HCT116 (cell line): ENCODE measurements at regions not wholly inside any gene's neighbourhood (a gene's known extent, or its start where the extent isn't known, plus 50 kb on each side); places are given as distances from the start of the nearest gene placed in this dataset.

Source experiments
- ATAC-seq: fragments of 200-7000 bp; cut with Tn5 transposase; 2 replicates; pipeline ENCODE4 v1.9.1; 2020; ENCODE audit warnings: mild to moderate bottlenecking, moderate library complexity
- BruUV-seq: library from RNA; stranded (reverse); fragments of 400-500 nt; replicated peaks from 2 replicates; lab custom pipeline; 2021; lab: Mats Ljungman, UMichigan
- CTCF ChIA-PET: fragments of 300-600 bp; sonication (Branson Sonifier 250); formaldehyde crosslinking; loops from one replicate; lab custom pipeline; 2021; ENCODE audit warnings: antibody characterized with exemption; lab: Charles Lee
- POLR2A ChIA-PET: fragments of 300-600, 350-600 bp; sonication (Branson Sonifier 250); formaldehyde crosslinking; loops from one replicate; lab custom pipeline; 2021; ENCODE audit warnings: antibody characterized with exemption; lab: Charles Lee
- RAD21 ChIA-PET, 2 experiments: fragments of 300-600 bp; sonication (Branson Sonifier 250); formaldehyde crosslinking; loops; one replicate each; lab custom pipeline; 2023; ENCODE audit warnings: low total read pairs in 2 of 2; ENCODE audit not compliant: uncharacterized antibody in 2 of 2, unreplicated experiment in 2 of 2, low non-redundant PET in 1 of 2; lab: Charles Lee
- DNase-seq: peaks from one replicate; pipeline ENCODE4 v3.0.0-alpha.2; 2010; ENCODE audit warnings: low read depth, low spot score
- H2AFZ ChIP-seq: fragments of 200-600 bp; shearing (Covaris generic), sonication (generic); 2 replicates; pipeline ENCODE4 v1.6.1; 2017; ENCODE audit warnings: low read depth, mixed run types, mixed read lengths, antibody characterized with exemption, low read length; ENCODE audit not compliant: poor library complexity, severe bottlenecking
- H3K27ac ChIP-seq: 2 replicates; pipeline ENCODE4 v1.5.1; 2012; ENCODE audit warnings: low read depth, low read length
- H3K27me3 ChIP-seq: fragments of 200-600 bp; sonication (generic); 2 replicates; pipeline ENCODE4 v1.6.1; 2016; ENCODE audit warnings: mixed run types, low read length, mixed read lengths; ENCODE audit not compliant: insufficient read depth
- H3K36me3 ChIP-seq, 2 experiments: fragments of 200-500 bp in 1 of 2; fragments of 200-600 bp in 1 of 2; sonication (Bioruptor generic) in 1 of 2; sonication (generic) in 1 of 2; 2 replicates each; pipeline versions ENCODE4 v1.5.1 to v1.6.1; 2014 to 2016; ENCODE audit warnings: low read length in 2 of 2, inconsistent platforms in 1 of 2, mixed read lengths in 1 of 2, mixed run types in 1 of 2; ENCODE audit not compliant: insufficient read depth in 2 of 2, control insufficient read depth in 1 of 2
- H3K4me1 ChIP-seq, 2 experiments: fragments of 200-600 bp in 1 of 2; sonication (generic) in 1 of 2; 2 replicates each; pipeline versions ENCODE4 v1.5.1 to v1.6.1; 2012 to 2017; ENCODE audit warnings: low read length in 2 of 2, inconsistent platforms in 1 of 2, mild to moderate bottlenecking in 1 of 2, mixed read lengths in 1 of 2, mixed run types in 1 of 2, moderate library complexity in 1 of 2; ENCODE audit not compliant: insufficient read depth in 2 of 2, control insufficient read depth in 1 of 2
- H3K4me2 ChIP-seq: fragments of 200-600 bp; sonication (generic); 2 replicates; pipeline ENCODE4 v1.6.1; 2017; ENCODE audit warnings: mixed run types, low read length, mixed read lengths
- H3K4me3 ChIP-seq, 2 experiments: fragments of 200-600 bp in 1 of 2; sonication (generic) in 1 of 2; replicated peaks in 1 of 2; 2 replicates each; pipeline ENCODE4 v1.5.1; 2011 to 2016; ENCODE audit warnings: low read length in 2 of 2, control low read depth in 1 of 2, low read depth in 1 of 2, mild to moderate bottlenecking in 1 of 2, mixed read lengths in 1 of 2, mixed run types in 1 of 2
- H3K79me2 ChIP-seq: fragments of 200-600 bp; sonication (generic); 2 replicates; pipeline ENCODE4 v1.6.1; 2017; ENCODE audit warnings: mild to moderate bottlenecking, mixed run types, low read length, moderate library complexity, mixed read lengths; ENCODE audit not compliant: insufficient read depth
- H3K9ac ChIP-seq: fragments of 200-600 bp; sonication (generic); 2 replicates; pipeline ENCODE4 v1.6.1; 2016; ENCODE audit warnings: low read length, mixed read lengths
- H3K9me2 ChIP-seq: fragments of 200-600 bp; sonication (generic), shearing (Covaris generic); 2 replicates; pipeline ENCODE4 v1.6.1; 2017; ENCODE audit warnings: mixed run types, mild to moderate bottlenecking, moderate library complexity; ENCODE audit not compliant: insufficient read depth
- H3K9me3 ChIP-seq, 2 experiments: fragments of 200-500 bp in 1 of 2; fragments of 200-600 bp in 1 of 2; sonication (Bioruptor generic) in 1 of 2; sonication (generic) in 1 of 2; 2 replicates each; pipeline ENCODE4 v1.6.1; 2014 to 2017; ENCODE audit warnings: low read length in 2 of 2, mixed read lengths in 2 of 2, inconsistent platforms in 1 of 2, low read depth in 1 of 2, mild to moderate bottlenecking in 1 of 2, mixed run types in 1 of 2, moderate library complexity in 1 of 2; ENCODE audit not compliant: control insufficient read depth in 1 of 2, insufficient read depth in 1 of 2
- H4K20me1 ChIP-seq: fragments of 200-600 bp; sonication (generic), shearing (Covaris generic); 2 replicates; pipeline ENCODE4 v1.6.1; 2017; ENCODE audit warnings: mixed run types, mild to moderate bottlenecking, moderate library complexity; ENCODE audit not compliant: insufficient read depth
- CBX3 ChIP-seq: IDR thresholded peaks from 2 replicates; pipeline ENCODE4 v1.6.1; 2012; ENCODE audit warnings: low read depth
- CTCF ChIP-seq, 3 experiments: fragments of 200-600 bp in 1 of 3; sonication (generic) in 1 of 3; IDR thresholded peaks in 2 of 3; conservative IDR thresholded peaks in 1 of 3; 2 replicates each; pipeline ENCODE4 v1.5.1; 2012 to 2017; ENCODE audit warnings: low read depth in 2 of 3, low read length in 2 of 3, antibody characterized with exemption in 1 of 3, borderline replicate concordance in 1 of 3, control low read depth in 1 of 3, mild to moderate bottlenecking in 1 of 3, mixed read lengths in 1 of 3, mixed run types in 1 of 3, moderate library complexity in 1 of 3; ENCODE audit not compliant: insufficient read depth in 1 of 3
- EGR1 ChIP-seq: IDR thresholded peaks from 2 replicates; pipeline ENCODE4 v1.6.1; 2012; ENCODE audit warnings: low read depth
- ELF1 ChIP-seq: IDR thresholded peaks from 2 replicates; pipeline ENCODE4 v1.6.1; 2012; ENCODE audit warnings: low read depth, borderline replicate concordance
- EZH2phosphoT487 ChIP-seq: fragments of 200-600 bp; IDR thresholded peaks from 2 replicates; pipeline ENCODE4 v1.6.1; 2018; ENCODE audit warnings: antibody characterized with exemption, borderline replicate concordance
- FOSL1 ChIP-seq: IDR thresholded peaks from 2 replicates; pipeline ENCODE4 v1.6.1; 2012; ENCODE audit warnings: low read depth
- POLR2A ChIP-seq: IDR thresholded peaks from 2 replicates; pipeline ENCODE4 v1.7.0; 2011; ENCODE audit warnings: borderline replicate concordance; ENCODE audit not compliant: insufficient read depth, insufficient read length; ENCODE audit errors: extremely low read depth
- RAD21 ChIP-seq: IDR thresholded peaks from 2 replicates; pipeline ENCODE4 v1.6.1; 2012; ENCODE audit warnings: low read depth, mild to moderate bottlenecking
- SP1 ChIP-seq: IDR thresholded peaks from 2 replicates; pipeline ENCODE4 v1.6.1; 2012; ENCODE audit warnings: low read depth
- SRF ChIP-seq: IDR thresholded peaks from 2 replicates; pipeline ENCODE4 v1.6.1; 2012; ENCODE audit warnings: low read depth
- TCF7L2 ChIP-seq: IDR thresholded peaks from 2 replicates; pipeline ENCODE4 v1.7.0; 2011; ENCODE audit warnings: borderline replicate concordance, inconsistent platforms; ENCODE audit not compliant: insufficient read depth, insufficient read length; ENCODE audit errors: extremely low read depth
- YY1 ChIP-seq: IDR thresholded peaks from 2 replicates; pipeline ENCODE4 v1.6.1; 2011; ENCODE audit warnings: low read length, low read depth, moderate library complexity, mild to moderate bottlenecking; ENCODE audit not compliant: insufficient replicate concordance; ENCODE audit errors: extremely low read depth
- ZBTB33 ChIP-seq: IDR thresholded peaks from 2 replicates; pipeline ENCODE4 v1.6.1; 2011; ENCODE audit warnings: mild to moderate bottlenecking, low read length, moderate library complexity; ENCODE audit not compliant: insufficient replicate concordance; ENCODE audit errors: extremely low read depth
- ZFX ChIP-seq: fragments of 450-650 bp; IDR thresholded peaks from 2 replicates; pipeline ENCODE4 v1.6.1; 2017
- intact Hi-C: fragments of 100-400 bp; cut with micrococcal nuclease; formaldehyde crosslinking; loops from 2 replicates; pipeline ENCODE4 v1.10.0; 2022
- TF ChIP-seq, protein P1 (sequence below): IDR thresholded peaks from 2 replicates; pipeline ENCODE4 v1.6.1; 2012
- TF ChIP-seq, protein P2 (sequence below): IDR thresholded peaks from 2 replicates; pipeline ENCODE4 v1.6.1; 2012; ENCODE audit warnings: low read depth
- TF ChIP-seq, protein P3 (sequence below): IDR thresholded peaks from 2 replicates; pipeline ENCODE4 v1.6.1; 2012

DNA sequence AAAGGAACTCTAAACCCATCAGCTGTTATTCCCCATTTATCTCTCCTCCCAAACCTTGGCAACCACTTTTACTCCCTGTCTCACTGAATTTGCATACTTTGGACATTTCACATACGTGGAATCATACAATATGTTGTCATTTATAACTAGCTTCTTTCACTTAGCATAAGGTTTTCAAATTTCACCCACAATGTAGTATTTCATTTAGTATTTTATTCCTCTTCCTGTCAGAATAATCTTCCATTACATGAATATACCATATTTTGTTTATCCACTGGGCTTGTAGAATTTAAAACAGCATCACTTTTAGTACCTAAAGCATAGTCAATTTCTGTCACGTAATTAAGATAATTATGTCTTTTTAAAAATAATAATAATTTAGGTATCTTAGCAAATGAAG, 55.5 kb upstream of the POU2F1 start:
- TF ChIP-seq CBX3 (no peak), POLR2A (no peak), YY1 (no peak), FOSL1 (no peak), CTCF (IDR thresholded peaks at IDR 0.05 in 2 of 3, conservative IDR thresholded peaks at IDR 0.05 in 1 of 3; ENCODE audit: borderline replicate concordance in 1 of 3, insufficient read depth in 1 of 3, low read depth in 2 of 3, low read length in 2 of 3) (no peak), TCF7L2 (no peak), EZH2phosphoT487 (no peak), SP1 (no peak), ZFX (no peak), EGR1 (no peak), SRF (no peak), ZBTB33 (no peak), RAD21 (no peak), ELF1 (no peak)
- TF ChIP-seq, protein P1, sequence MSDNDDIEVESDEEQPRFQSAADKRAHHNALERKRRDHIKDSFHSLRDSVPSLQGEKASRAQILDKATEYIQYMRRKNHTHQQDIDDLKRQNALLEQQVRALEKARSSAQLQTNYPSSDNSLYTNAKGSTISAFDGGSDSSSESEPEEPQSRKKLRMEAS: no peak
- TF ChIP-seq, protein P2, sequence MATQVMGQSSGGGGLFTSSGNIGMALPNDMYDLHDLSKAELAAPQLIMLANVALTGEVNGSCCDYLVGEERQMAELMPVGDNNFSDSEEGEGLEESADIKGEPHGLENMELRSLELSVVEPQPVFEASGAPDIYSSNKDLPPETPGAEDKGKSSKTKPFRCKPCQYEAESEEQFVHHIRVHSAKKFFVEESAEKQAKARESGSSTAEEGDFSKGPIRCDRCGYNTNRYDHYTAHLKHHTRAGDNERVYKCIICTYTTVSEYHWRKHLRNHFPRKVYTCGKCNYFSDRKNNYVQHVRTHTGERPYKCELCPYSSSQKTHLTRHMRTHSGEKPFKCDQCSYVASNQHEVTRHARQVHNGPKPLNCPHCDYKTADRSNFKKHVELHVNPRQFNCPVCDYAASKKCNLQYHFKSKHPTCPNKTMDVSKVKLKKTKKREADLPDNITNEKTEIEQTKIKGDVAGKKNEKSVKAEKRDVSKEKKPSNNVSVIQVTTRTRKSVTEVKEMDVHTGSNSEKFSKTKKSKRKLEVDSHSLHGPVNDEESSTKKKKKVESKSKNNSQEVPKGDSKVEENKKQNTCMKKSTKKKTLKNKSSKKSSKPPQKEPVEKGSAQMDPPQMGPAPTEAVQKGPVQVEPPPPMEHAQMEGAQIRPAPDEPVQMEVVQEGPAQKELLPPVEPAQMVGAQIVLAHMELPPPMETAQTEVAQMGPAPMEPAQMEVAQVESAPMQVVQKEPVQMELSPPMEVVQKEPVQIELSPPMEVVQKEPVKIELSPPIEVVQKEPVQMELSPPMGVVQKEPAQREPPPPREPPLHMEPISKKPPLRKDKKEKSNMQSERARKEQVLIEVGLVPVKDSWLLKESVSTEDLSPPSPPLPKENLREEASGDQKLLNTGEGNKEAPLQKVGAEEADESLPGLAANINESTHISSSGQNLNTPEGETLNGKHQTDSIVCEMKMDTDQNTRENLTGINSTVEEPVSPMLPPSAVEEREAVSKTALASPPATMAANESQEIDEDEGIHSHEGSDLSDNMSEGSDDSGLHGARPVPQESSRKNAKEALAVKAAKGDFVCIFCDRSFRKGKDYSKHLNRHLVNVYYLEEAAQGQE: no peak
- TF ChIP-seq, protein P3, sequence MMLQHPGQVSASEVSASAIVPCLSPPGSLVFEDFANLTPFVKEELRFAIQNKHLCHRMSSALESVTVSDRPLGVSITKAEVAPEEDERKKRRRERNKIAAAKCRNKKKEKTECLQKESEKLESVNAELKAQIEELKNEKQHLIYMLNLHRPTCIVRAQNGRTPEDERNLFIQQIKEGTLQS: no peak
- TF ChIP-seq, all 23 proteins: peak for 0
- no TSS peak for BruUV-seq
- no peaks in the 10 kb centered on the region for H3K36me3 ChIP-seq
- no peak for ATAC-seq
- no peaks in the 10 kb centered on the region for H3K9me3 ChIP-seq
- ChIA-PET POLR2A (no interaction called here), CTCF (no interaction called here), RAD21 (no interaction called here)
- no peak overlapping the region for H3K27ac ChIP-seq
- intact Hi-C loops: no loop called here
- H3K4me3 ChIP-seq: no peak overlapping the region
- H3K9ac ChIP-seq: no peak overlapping the region
- no peak for DNase-seq
- no peaks in the 10 kb centered on the region for H4K20me1 ChIP-seq
- peaks cover 20 to 52% of the 10 kb centered on the region in 2 experiments for H3K4me1 ChIP-seq
- H3K9me2 ChIP-seq: no peaks in the 10 kb centered on the region
- no peak overlapping the region for H3K4me2 ChIP-seq
- no peak overlapping the region for H2AFZ ChIP-seq
- no peaks in the 10 kb centered on the region for H3K27me3 ChIP-seq
- H3K79me2 ChIP-seq: no peaks in the 10 kb centered on the region
